Kidney tubule cell (primary cell): ENCODE measurements at regions not wholly inside any gene's neighbourhood (a gene's known extent, or its start where the extent isn't known, plus 50 kb on each side); places are given as distances from the start of the nearest gene placed in this dataset.
"Not testable (repeated sequence)": the region's sequence is repeated elsewhere in the genome, so short reads cannot be mapped to it uniquely, and the experiment has no call there.

Experiments used
- DNase-seq: peaks from one replicate; pipeline ENCODE4 v3.0.0-alpha.2; 2018; ENCODE audit warnings: low spot score

GRCh38 chr1:182227864-182228547, 163.6 kb downstream of the GLUL start:
- DNase-seq, result no peak

GRCh38 chr1:182226618-182227017, 165.0 kb downstream of the GLUL start:
- DNase-seq, result no peak

- not testable (repeated sequence) for DNase-seq
These were observed 164.2 kb upstream of the ZNF648 start for GRCh38 chr1:182225755-182226154.

- not testable (repeated sequence) for DNase-seq
These were observed 160.5 kb upstream of the ZNF648 start for GRCh38 chr1:182221990-182222389.

- not testable (repeated sequence) for DNase-seq
These were observed 159.9 kb upstream of the ZNF648 start for GRCh38 chr1:182221367-182221766.

- peak; percentile 53 for DNase-seq
These were observed 156.5 kb upstream of the ZNF648 start for GRCh38 chr1:182217967-182218366.

GRCh38 chr1:182217071-182217470, 155.6 kb upstream of the ZNF648 start:
- peak; percentile 82 for DNase-seq

- no peak for DNase-seq
These were observed 154.3 kb upstream of the ZNF648 start for GRCh38 chr1:182215764-182216163.

GRCh38 chr1:182213163-182213562, 151.7 kb upstream of the ZNF648 start:
- DNase-seq, result no peak

GRCh38 chr1:182211386-182211785, 149.9 kb upstream of the ZNF648 start:
- DNase-seq, result no peak

- DNase-seq, result no peak
These were observed 148.9 kb upstream of the ZNF648 start for GRCh38 chr1:182210417-182210816.

GRCh38 chr1:182207300-182207699, 145.8 kb upstream of the ZNF648 start:
- DNase-seq, result no peak

GRCh38 chr1:182206626-182207239, 145.2 kb upstream of the ZNF648 start:
- DNase-seq, result no peak

- DNase-seq, result no peak
These were observed 144.0 kb upstream of the ZNF648 start for GRCh38 chr1:182205351-182206022.

- DNase-seq, result peak; percentile 67
These were observed 141.8 kb upstream of the ZNF648 start for GRCh38 chr1:182203191-182203875.

GRCh38 chr1:182201490-182201889, 140.0 kb upstream of the ZNF648 start:
- not testable (repeated sequence) for DNase-seq

- no peak for DNase-seq
These were observed 138.7 kb upstream of the ZNF648 start for GRCh38 chr1:182200025-182200812.

- peak; percentile 10 for DNase-seq
These were observed 136.6 kb upstream of the ZNF648 start for GRCh38 chr1:182198006-182198605.

- DNase-seq, result no peak
These were observed 135.7 kb upstream of the ZNF648 start for GRCh38 chr1:182196897-182197870.

GRCh38 chr1:182195733-182196132, 134.2 kb upstream of the ZNF648 start:
- DNase-seq, result no peak
